ENCODE measurements at regions not wholly inside any gene's neighbourhood (a gene's known extent, or its start where the extent isn't known, plus 50 kb on each side); places are given as distances from the start of the nearest gene placed in this dataset.
A peak's percentile ranks its signal among the peaks of the same experiment; 100 is the strongest.

GRCh38 chr2:234583331-234583730 lies 86.5 kb upstream of the ARL4C start:
- no peak overlapping the region for H2AK5ac ChIP-seq (ENCODE audit: low read length)
- H3K27me3 ChIP-seq (ENCODE audit: insufficient read depth, low read length), result no peaks in the 10 kb centered on the region
- no peaks in the 10 kb centered on the region for H3K9me3 ChIP-seq (ENCODE audit: insufficient read depth, low read depth, low read length)
- H3K4me3 ChIP-seq (ENCODE audit: low read depth, low read length), result no peak overlapping the region
- no peaks in the 10 kb centered on the region for H3K79me2 ChIP-seq (ENCODE audit: control insufficient read depth, insufficient read depth, low read length, poor library complexity)
- H3K79me1 ChIP-seq (ENCODE audit: low read length), result no peaks in the 10 kb centered on the region
- no peak overlapping the region for H3K18ac ChIP-seq (ENCODE audit: low read length)
- H3K23ac ChIP-seq (ENCODE audit: low read length), result no peak overlapping the region
- H2BK12ac ChIP-seq (ENCODE audit: low read length), result no peak overlapping the region
- no peak overlapping the region for H3K4me2 ChIP-seq (ENCODE audit: low read length)
- peaks cover 2 to 3% of the 10 kb centered on the region in 2 experiments for H3K4me1 ChIP-seq (ENCODE audit: control insufficient read depth in 1 of 2, insufficient read depth in 2 of 2, low read length in 2 of 2)
- no CpG with 5 or more reads among the region's 4 CpGs for WGBS (ENCODE audit: extremely low coverage, insufficient coverage, insufficient read length)
- H4K12ac ChIP-seq (ENCODE audit: low read depth, low read length), result no peak overlapping the region
- no peak overlapping the region for H2BK120ac ChIP-seq (ENCODE audit: insufficient read depth, low read length, poor library complexity)
- DNase-seq, result no peak
- H3K27ac ChIP-seq (ENCODE audit: low read depth, low read length), result no peak overlapping the region
- no peak overlapping the region for H4K8ac ChIP-seq (ENCODE audit: low read depth, low read length)
- H3K14ac ChIP-seq (ENCODE audit: low read length), result no peak overlapping the region
- no peak overlapping the region for H2BK5ac ChIP-seq (ENCODE audit: low read depth, low read length, poor library complexity)
- H3K9ac ChIP-seq (ENCODE audit: low read length), result no peak overlapping the region
- no peak overlapping the region for H3K4ac ChIP-seq (ENCODE audit: low read depth, low read length)
- H4K91ac ChIP-seq (ENCODE audit: low read depth, low read length), result no peak overlapping the region
- H3K36me3 ChIP-seq (ENCODE audit: control insufficient read depth in 1 of 2, insufficient read depth in 2 of 2, low read length in 2 of 2), result no peaks in the 10 kb centered on the region
- no peak overlapping the region for H2AFZ ChIP-seq (ENCODE audit: insufficient read depth, low read length, poor library complexity)

GRCh38 chr2:234580686-234581085 lies 83.8 kb upstream of the ARL4C start:
- H2AFZ ChIP-seq (ENCODE audit: insufficient read depth, low read length, poor library complexity), result no peak overlapping the region
- H2AK5ac ChIP-seq (ENCODE audit: low read length), result no peak overlapping the region
- no CpG with 5 or more reads among the region's 5 CpGs for WGBS (ENCODE audit: extremely low coverage, insufficient coverage, insufficient read length)
- H3K4me3 ChIP-seq (ENCODE audit: low read depth, low read length), result no peak overlapping the region
- H3K4me2 ChIP-seq (ENCODE audit: low read length), result no peak overlapping the region
- no peak overlapping the region for H3K18ac ChIP-seq (ENCODE audit: low read length)
- no peak overlapping the region for H3K23ac ChIP-seq (ENCODE audit: low read length)
- DNase-seq, result no peak
- no peak overlapping the region for H3K4ac ChIP-seq (ENCODE audit: low read depth, low read length)
- H3K79me2 ChIP-seq (ENCODE audit: control insufficient read depth, insufficient read depth, low read length, poor library complexity), result no peaks in the 10 kb centered on the region
- no peak overlapping the region for H2BK120ac ChIP-seq (ENCODE audit: insufficient read depth, low read length, poor library complexity)
- H4K8ac ChIP-seq (ENCODE audit: low read depth, low read length), result no peak overlapping the region
- peaks cover 2 to 3% of the 10 kb centered on the region in 2 experiments for H3K4me1 ChIP-seq (ENCODE audit: control insufficient read depth in 1 of 2, insufficient read depth in 2 of 2, low read length in 2 of 2)
- H3K9ac ChIP-seq (ENCODE audit: low read length), result no peak overlapping the region
- no peak overlapping the region for H4K91ac ChIP-seq (ENCODE audit: low read depth, low read length)
- no peak overlapping the region for H4K12ac ChIP-seq (ENCODE audit: low read depth, low read length)
- H3K27ac ChIP-seq (ENCODE audit: low read depth, low read length), result no peak overlapping the region
- H3K9me3 ChIP-seq (ENCODE audit: insufficient read depth, low read depth, low read length), result peaks cover 2% of the 10 kb centered on the region
- H3K14ac ChIP-seq (ENCODE audit: low read length), result no peak overlapping the region
- H2BK12ac ChIP-seq (ENCODE audit: low read length), result no peak overlapping the region
- no peaks in the 10 kb centered on the region for H3K36me3 ChIP-seq (ENCODE audit: control insufficient read depth in 1 of 2, insufficient read depth in 2 of 2, low read length in 2 of 2)
- no peaks in the 10 kb centered on the region for H3K79me1 ChIP-seq (ENCODE audit: low read length)
- no peak overlapping the region for H2BK5ac ChIP-seq (ENCODE audit: low read depth, low read length, poor library complexity)
- no peaks in the 10 kb centered on the region for H3K27me3 ChIP-seq (ENCODE audit: insufficient read depth, low read length)

- WGBS (ENCODE audit: extremely low coverage, insufficient coverage, insufficient read length), result no CpG with 5 or more reads among the region's 10 CpGs
- H3K36me3 ChIP-seq (ENCODE audit: control insufficient read depth in 1 of 2, insufficient read depth in 2 of 2, low read length in 2 of 2), result no peaks in the 10 kb centered on the region
- H3K9ac ChIP-seq (ENCODE audit: low read length), result no peak overlapping the region
- no peaks in the 10 kb centered on the region for H3K79me2 ChIP-seq (ENCODE audit: control insufficient read depth, insufficient read depth, low read length, poor library complexity)
- no peak overlapping the region for H4K12ac ChIP-seq (ENCODE audit: low read depth, low read length)
- peaks cover 2% of the 10 kb centered on the region for H3K9me3 ChIP-seq (ENCODE audit: insufficient read depth, low read depth, low read length)
- no peak overlapping the region for H2AK5ac ChIP-seq (ENCODE audit: low read length)
- no peaks in the 10 kb centered on the region for H3K79me1 ChIP-seq (ENCODE audit: low read length)
- no peak overlapping the region for H2BK5ac ChIP-seq (ENCODE audit: low read depth, low read length, poor library complexity)
- no peak overlapping the region for H2BK120ac ChIP-seq (ENCODE audit: insufficient read depth, low read length, poor library complexity)
- no peak overlapping the region for H3K4me3 ChIP-seq (ENCODE audit: low read depth, low read length)
- no peak overlapping the region for H3K18ac ChIP-seq (ENCODE audit: low read length)
- peaks cover 2 to 3% of the 10 kb centered on the region in 2 experiments for H3K4me1 ChIP-seq (ENCODE audit: control insufficient read depth in 1 of 2, insufficient read depth in 2 of 2, low read length in 2 of 2)
- no peak overlapping the region for H3K4me2 ChIP-seq (ENCODE audit: low read length)
- H3K27ac ChIP-seq (ENCODE audit: low read depth, low read length), result no peak overlapping the region
- no peak overlapping the region for H3K4ac ChIP-seq (ENCODE audit: low read depth, low read length)
- DNase-seq, result peak; percentile 82 to 85
- no peak overlapping the region for H2BK12ac ChIP-seq (ENCODE audit: low read length)
- no peak overlapping the region for H3K14ac ChIP-seq (ENCODE audit: low read length)
- H2AFZ ChIP-seq (ENCODE audit: insufficient read depth, low read length, poor library complexity), result no peak overlapping the region
- no peak overlapping the region for H3K23ac ChIP-seq (ENCODE audit: low read length)
- H4K8ac ChIP-seq (ENCODE audit: low read depth, low read length), result no peak overlapping the region
- H3K27me3 ChIP-seq (ENCODE audit: insufficient read depth, low read length), result no peaks in the 10 kb centered on the region
- no peak overlapping the region for H4K91ac ChIP-seq (ENCODE audit: low read depth, low read length)
Observed at GRCh38 chr2:234579231-234579962, 82.5 kb upstream of the ARL4C start.

- no peak overlapping the region for H3K23ac ChIP-seq (ENCODE audit: low read length)
- DNase-seq, result no peak
Observed at GRCh38 chr2:234578389-234578788, 81.5 kb upstream of the ARL4C start.

More at GRCh38 chr2:234578389-234578788, 81.5 kb upstream of the ARL4C start:
- Histone ChIP-seq H3K4ac (ENCODE audit: low read depth, low read length) (no peak overlapping the region), H3K18ac (ENCODE audit: low read length) (no peak overlapping the region), H2BK120ac (ENCODE audit: insufficient read depth, low read length, poor library complexity) (no peak overlapping the region), H2BK12ac (ENCODE audit: low read length) (no peak overlapping the region), H3K27ac (ENCODE audit: low read depth, low read length) (no peak overlapping the region), H2AFZ (ENCODE audit: insufficient read depth, low read length, poor library complexity) (no peak overlapping the region), H3K79me1 (ENCODE audit: low read length) (no peaks in the 10 kb centered on the region), H3K4me3 (ENCODE audit: low read depth, low read length) (no peak overlapping the region), H4K12ac (ENCODE audit: low read depth, low read length) (no peak overlapping the region), H3K27me3 (ENCODE audit: insufficient read depth, low read length) (no peaks in the 10 kb centered on the region), H3K79me2 (ENCODE audit: control insufficient read depth, insufficient read depth, low read length, poor library complexity) (no peaks in the 10 kb centered on the region), H3K14ac (ENCODE audit: low read length) (no peak overlapping the region), H4K8ac (ENCODE audit: low read depth, low read length) (no peak overlapping the region), H3K9me3 (ENCODE audit: insufficient read depth, low read depth, low read length) (peaks cover 2% of the 10 kb centered on the region), H3K9ac (ENCODE audit: low read length) (no peak overlapping the region), H3K36me3 (ENCODE audit: control insufficient read depth in 1 of 2, insufficient read depth in 2 of 2, low read length in 2 of 2) (no peaks in the 10 kb centered on the region), H2BK5ac (ENCODE audit: low read depth, low read length, poor library complexity) (no peak overlapping the region), H4K91ac (ENCODE audit: low read depth, low read length) (no peak overlapping the region), H3K4me1 (ENCODE audit: control insufficient read depth in 1 of 2, insufficient read depth in 2 of 2, low read length in 2 of 2) (peaks cover 2 to 3% of the 10 kb centered on the region in 2 experiments), H2AK5ac (ENCODE audit: low read length) (no peak overlapping the region), H3K4me2 (ENCODE audit: low read length) (no peak overlapping the region)
- WGBS (ENCODE audit: extremely low coverage, insufficient coverage, insufficient read length), result no CpG with 5 or more reads among the region's 2 CpGs

Measured in trophoblast cell (in vitro differentiated cells and primary cell).